IPS-18c (cell line): ENCODE measurements at regions not wholly inside any gene's neighbourhood (a gene's known extent, or its start where the extent isn't known, plus 50 kb on each side); places are given as distances from the start of the nearest gene placed in this dataset.

Experiments used
- H3K4me3 ChIP-seq: 2 replicates; pipeline ENCODE4 v1.7.0; 2013; ENCODE audit warnings: low read depth, mild to moderate bottlenecking, low read length, moderate library complexity; ENCODE audit not compliant: insufficient read depth
- H3K9me3 ChIP-seq: one replicate; pipeline ENCODE4 v1.6.1; 2013; ENCODE audit warnings: mild to moderate bottlenecking, low read length, moderate library complexity; ENCODE audit not compliant: control insufficient read depth, insufficient read depth

GRCh38 chr11:128082574-128082973 is 504.8 kb downstream of the ETS1 start:
- H3K4me3 ChIP-seq, result no peak overlapping the region

GRCh38 chr11:128069665-128070064 is 517.7 kb downstream of the ETS1 start:
- no peak overlapping the region for H3K4me3 ChIP-seq
- H3K9me3 ChIP-seq, result peaks cover 2% of the 10 kb centered on the region

More at GRCh38 chr11:128082574-128082973, 504.8 kb downstream of the ETS1 start:
- H3K9me3 ChIP-seq, result no peaks in the 10 kb centered on the region

- Histone ChIP-seq H3K4me3 (no peak overlapping the region), H3K9me3 (peaks cover 2% of the 10 kb centered on the region)
Observed at GRCh38 chr11:128067780-128068179, 519.6 kb downstream of the ETS1 start.

- peaks cover 2% of the 10 kb centered on the region for H3K9me3 ChIP-seq
Observed at GRCh38 chr11:128066399-128066798, 521.0 kb downstream of the ETS1 start.

GRCh38 chr11:128061281-128061871 is 526.0 kb downstream of the ETS1 start:
- H3K9me3 ChIP-seq, result no peaks in the 10 kb centered on the region
- H3K4me3 ChIP-seq, result no peak overlapping the region

More at GRCh38 chr11:128066399-128066798, 521.0 kb downstream of the ETS1 start:
- no peak overlapping the region for H3K4me3 ChIP-seq

- H3K4me3 ChIP-seq, result no peak overlapping the region
Observed at GRCh38 chr11:128058580-128059208, 528.7 kb downstream of the ETS1 start.

GRCh38 chr11:128057786-128058395 is 529.5 kb downstream of the ETS1 start:
- no peaks in the 10 kb centered on the region for H3K9me3 ChIP-seq
- H3K4me3 ChIP-seq, result no peak overlapping the region

More at GRCh38 chr11:128058580-128059208, 528.7 kb downstream of the ETS1 start:
- no peaks in the 10 kb centered on the region for H3K9me3 ChIP-seq

GRCh38 chr11:128055576-128056217 is 531.7 kb downstream of the ETS1 start:
- H3K4me3 ChIP-seq, result no peak overlapping the region
- H3K9me3 ChIP-seq, result no peaks in the 10 kb centered on the region

GRCh38 chr11:128053981-128054931 is 533.1 kb downstream of the ETS1 start:
- H3K9me3 ChIP-seq, result no peaks in the 10 kb centered on the region
- H3K4me3 ChIP-seq, result no peak overlapping the region

- Histone ChIP-seq H3K9me3 (no peaks in the 10 kb centered on the region), H3K4me3 (no peak overlapping the region)
Observed at GRCh38 chr11:128052912-128053641, 534.3 kb downstream of the ETS1 start.

- no peaks in the 10 kb centered on the region for H3K9me3 ChIP-seq
- no peak overlapping the region for H3K4me3 ChIP-seq
Observed at GRCh38 chr11:128048121-128048520, 539.2 kb downstream of the ETS1 start.

- Histone ChIP-seq H3K9me3 (no peaks in the 10 kb centered on the region), H3K4me3 (no peak overlapping the region)
Observed at GRCh38 chr11:128047026-128047425, 540.3 kb downstream of the ETS1 start.

- no peak overlapping the region for H3K4me3 ChIP-seq
- H3K9me3 ChIP-seq, result no peaks in the 10 kb centered on the region
Observed at GRCh38 chr11:128046213-128046612, 541.1 kb downstream of the ETS1 start.

- no peaks in the 10 kb centered on the region for H3K9me3 ChIP-seq
- no peak overlapping the region for H3K4me3 ChIP-seq
Observed at GRCh38 chr11:128045094-128045725, 542.1 kb downstream of the ETS1 start.

- Histone ChIP-seq H3K9me3 (no peaks in the 10 kb centered on the region), H3K4me3 (no peak overlapping the region)
Observed at GRCh38 chr11:128042290-128042751, 545.0 kb downstream of the ETS1 start.

- no peak overlapping the region for H3K4me3 ChIP-seq
- no peaks in the 10 kb centered on the region for H3K9me3 ChIP-seq
Observed at GRCh38 chr11:128040603-128041002, 546.8 kb downstream of the ETS1 start.
